GM18909 (cell line): ENCODE measurements at regions not wholly inside any gene's neighbourhood (a gene's known extent, or its start where the extent isn't known, plus 50 kb on each side); places are given as distances from the start of the nearest gene placed in this dataset.

Experiments
- ATAC-seq: cut with Tn5 transposase; IDR thresholded peaks from one replicate; pipeline ENCODE4 v1.9.1; 2021; ENCODE audit warnings: mild to moderate bottlenecking; ENCODE audit not compliant: unreplicated experiment, poor library complexity

GRCh38 chr1:185377831-185378230 lies 60.8 kb upstream of the IVNS1ABP start:
- no peak for ATAC-seq

- ATAC-seq: no peak
Measured at GRCh38 chr1:185376840-185377635, 60.0 kb upstream of the IVNS1ABP start.

- no peak for ATAC-seq
Measured at GRCh38 chr1:185376288-185376687, 59.2 kb upstream of the IVNS1ABP start.

- no peak for ATAC-seq
Measured at GRCh38 chr1:185375583-185375982, 58.5 kb upstream of the IVNS1ABP start.

GRCh38 chr1:185373813-185374529 lies 56.9 kb upstream of the IVNS1ABP start:
- no peak for ATAC-seq

- no peak for ATAC-seq
Measured at GRCh38 chr1:185369786-185370185, 52.7 kb upstream of the IVNS1ABP start.

GRCh38 chr1:185368913-185369491 lies 52.0 kb upstream of the IVNS1ABP start:
- no peak for ATAC-seq

GRCh38 chr1:185368313-185368855 lies 51.3 kb upstream of the IVNS1ABP start:
- ATAC-seq: no peak

- no peak for ATAC-seq
Measured at GRCh38 chr1:185367218-185367617, 50.2 kb upstream of the IVNS1ABP start.
